Lung (tissue), 11 donors: ENCODE measurements at regions not wholly inside any gene's neighbourhood (a gene's known extent, or its start where the extent isn't known, plus 50 kb on each side); places are given as distances from the start of the nearest gene placed in this dataset.

Experiments
- ATAC-seq: fragments of 200-7000 bp; cut with Tn5 transposase; one replicate; pipeline ENCODE4 v1.9.1; 2020; ENCODE audit warnings: moderate number of reproducible peaks; ENCODE audit not compliant: insufficient read depth, low FRiP score
- DNase-seq, 3 donors: peaks; one replicate each; pipeline ENCODE4 v3.0.0-alpha.2; 2013 to 2017
- H3K27ac ChIP-seq, 2 donors: one replicate each; pipeline ENCODE4 v1.5.1; 2013; ENCODE audit warnings: mild to moderate bottlenecking in 2 of 2, moderate library complexity in 2 of 2, control low read depth in 1 of 2, inconsistent platforms in 1 of 2, low read depth in 1 of 2, low read length in 1 of 2
- H3K27me3 ChIP-seq, 3 donors: one replicate each; pipeline ENCODE4 v1.5.1; 2013; ENCODE audit warnings: low read length in 2 of 3; ENCODE audit not compliant: control insufficient read depth in 3 of 3, insufficient read depth in 3 of 3
- H3K36me3 ChIP-seq, 4 donors: one replicate each; pipeline ENCODE4 v1.5.1; 2013; ENCODE audit warnings: low read length in 4 of 4, mild to moderate bottlenecking in 1 of 4, moderate library complexity in 1 of 4; ENCODE audit not compliant: control insufficient read depth in 4 of 4, insufficient read depth in 4 of 4
- H3K4me1 ChIP-seq, 5 donors: one replicate each; pipeline ENCODE4 v1.5.1; 2013; ENCODE audit warnings: low read length in 5 of 5, mild to moderate bottlenecking in 2 of 5, moderate library complexity in 1 of 5; ENCODE audit not compliant: control insufficient read depth in 5 of 5, insufficient read depth in 5 of 5
- H3K4me3 ChIP-seq: one replicate; pipeline ENCODE4 v1.5.1; 2013; ENCODE audit warnings: mild to moderate bottlenecking, control low read depth, moderate library complexity
- H3K9ac ChIP-seq, 2 donors: one replicate each; pipeline ENCODE4 v1.5.1; 2013; ENCODE audit warnings: low read length in 2 of 2, control low read depth in 1 of 2; ENCODE audit not compliant: insufficient read depth in 1 of 2
- H3K9me3 ChIP-seq, 4 donors: one replicate each; pipeline ENCODE4 v1.5.1; 2013; ENCODE audit warnings: low read length in 3 of 4, mild to moderate bottlenecking in 1 of 4, moderate library complexity in 1 of 4; ENCODE audit not compliant: control insufficient read depth in 4 of 4, insufficient read depth in 3 of 4
- WGBS, 2 donors: extraction: QIAGEN DNeasy Blood & Tissue Kit; methylation state at CpG; one replicate each; pipeline ENCODE4 v1.1.7; 2013; 5-methylcytosine and 5-hydroxymethylcytosine counted together
- TF ChIP-seq, protein P1 (sequence below): IDR thresholded peaks from 2 replicates; pipeline ENCODE4 v1.5.1; 2012; ENCODE audit warnings: mild to moderate bottlenecking; ENCODE audit errors: control extremely low read depth, extremely low read depth
- donor health status: control.
- donor health status: control.
- donor health status: Bipolar disorder and iron deficiency.
- donor health status: healthy.
- donor health status: DM: yes; HTN: yes; CAD: no.

DNA sequence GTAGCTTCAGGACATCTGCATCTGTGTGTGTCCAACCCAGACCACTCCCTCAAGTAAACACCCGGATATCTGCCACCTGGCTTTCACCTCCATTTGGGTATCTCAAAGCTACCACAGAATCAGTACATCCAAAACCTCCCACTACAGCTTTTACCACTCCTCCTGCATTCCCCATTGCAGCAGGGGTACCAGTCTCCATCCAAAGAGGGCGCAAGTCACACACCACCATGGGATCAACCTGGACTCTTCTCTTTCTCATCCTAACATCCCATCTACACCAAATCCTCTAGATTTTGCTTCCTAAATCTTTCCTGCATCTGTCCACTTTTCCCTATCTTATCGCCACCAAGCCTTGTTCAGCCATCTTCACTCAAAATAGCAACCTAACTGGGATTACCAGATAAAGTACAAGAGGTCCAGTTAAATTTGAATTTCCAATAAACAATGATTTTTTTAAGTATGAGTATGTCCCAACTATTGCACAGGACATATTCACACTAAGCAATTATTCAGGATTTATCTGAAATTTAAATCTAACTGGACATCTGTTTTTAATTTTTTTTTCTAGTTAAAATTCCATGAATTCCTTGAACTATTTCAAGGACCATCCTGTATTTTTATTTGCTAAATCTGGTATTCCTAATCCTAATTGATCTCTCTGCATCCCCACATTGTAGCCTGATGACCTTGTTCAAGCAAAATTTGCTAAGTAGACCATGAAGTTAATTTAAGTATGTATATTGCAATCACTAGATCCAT is 164.3 kb upstream of the MLN start:
- ATAC-seq (no peak), DNase-seq (peak in 1 of 3 donors; percentile 8)
- Histone ChIP-seq H3K9ac (no peak overlapping the region), H3K4me3 (no peak overlapping the region), H3K36me3 (no peaks in the 10 kb centered on the region), H3K9me3 (peaks cover 0 to 8% (median 0%) of the 10 kb centered on the region in 4 donors), H3K27me3 (peaks cover 0 to 6% (median 4%) of the 10 kb centered on the region in 3 donors), H3K4me1 (no peaks in the 10 kb centered on the region), H3K27ac (no peak overlapping the region)
- 42 to 50% methylated on average over 3 of the region's 3 CpGs for WGBS, 2 donors
- TF ChIP-seq, protein P1, sequence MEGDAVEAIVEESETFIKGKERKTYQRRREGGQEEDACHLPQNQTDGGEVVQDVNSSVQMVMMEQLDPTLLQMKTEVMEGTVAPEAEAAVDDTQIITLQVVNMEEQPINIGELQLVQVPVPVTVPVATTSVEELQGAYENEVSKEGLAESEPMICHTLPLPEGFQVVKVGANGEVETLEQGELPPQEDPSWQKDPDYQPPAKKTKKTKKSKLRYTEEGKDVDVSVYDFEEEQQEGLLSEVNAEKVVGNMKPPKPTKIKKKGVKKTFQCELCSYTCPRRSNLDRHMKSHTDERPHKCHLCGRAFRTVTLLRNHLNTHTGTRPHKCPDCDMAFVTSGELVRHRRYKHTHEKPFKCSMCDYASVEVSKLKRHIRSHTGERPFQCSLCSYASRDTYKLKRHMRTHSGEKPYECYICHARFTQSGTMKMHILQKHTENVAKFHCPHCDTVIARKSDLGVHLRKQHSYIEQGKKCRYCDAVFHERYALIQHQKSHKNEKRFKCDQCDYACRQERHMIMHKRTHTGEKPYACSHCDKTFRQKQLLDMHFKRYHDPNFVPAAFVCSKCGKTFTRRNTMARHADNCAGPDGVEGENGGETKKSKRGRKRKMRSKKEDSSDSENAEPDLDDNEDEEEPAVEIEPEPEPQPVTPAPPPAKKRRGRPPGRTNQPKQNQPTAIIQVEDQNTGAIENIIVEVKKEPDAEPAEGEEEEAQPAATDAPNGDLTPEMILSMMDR = no peak

DNA sequence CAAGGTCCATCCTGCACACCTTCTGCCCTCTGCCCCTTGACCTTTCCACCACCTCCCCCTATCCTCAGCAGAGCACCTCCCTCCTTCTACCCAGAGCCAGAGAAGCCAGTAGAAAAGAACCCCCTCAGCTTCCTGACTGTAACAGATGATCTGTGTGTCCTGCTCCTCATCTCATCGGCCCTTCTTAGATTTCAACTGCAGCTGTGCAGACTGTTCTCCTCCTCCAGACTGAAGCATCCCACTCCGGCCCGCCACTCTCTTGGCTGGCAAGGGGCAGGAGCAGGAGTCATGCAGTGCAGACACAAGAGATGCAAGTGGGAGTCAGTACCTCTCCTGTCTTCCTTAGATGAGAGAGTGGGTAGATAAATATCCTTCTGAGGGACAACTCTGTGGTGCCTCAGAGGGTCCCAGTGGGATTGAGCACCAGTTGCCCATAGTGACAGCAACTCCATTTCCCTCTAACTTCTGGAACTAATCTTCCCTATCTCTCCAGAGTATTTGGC is 163.5 kb upstream of the MLN start:
- DNase-seq (peak in 1 of 3 donors; percentile 6), ATAC-seq (no peak)
- Histone ChIP-seq H3K36me3 (no peaks in the 10 kb centered on the region), H3K27ac (no peak overlapping the region), H3K9ac (no peak overlapping the region), H3K27me3 (peaks cover 0 to 6% (median 4%) of the 10 kb centered on the region in 3 donors), H3K4me1 (peaks cover 0 to 5% (median 0%) of the 10 kb centered on the region in 5 donors), H3K9me3 (peaks cover 0 to 8% (median 0%) of the 10 kb centered on the region in 4 donors), H3K4me3 (no peak overlapping the region)
- TF ChIP-seq, protein P1 = no peak
- 72 to 73% methylated on average over 3 of the region's 3 CpGs for WGBS, 2 donors

DNA sequence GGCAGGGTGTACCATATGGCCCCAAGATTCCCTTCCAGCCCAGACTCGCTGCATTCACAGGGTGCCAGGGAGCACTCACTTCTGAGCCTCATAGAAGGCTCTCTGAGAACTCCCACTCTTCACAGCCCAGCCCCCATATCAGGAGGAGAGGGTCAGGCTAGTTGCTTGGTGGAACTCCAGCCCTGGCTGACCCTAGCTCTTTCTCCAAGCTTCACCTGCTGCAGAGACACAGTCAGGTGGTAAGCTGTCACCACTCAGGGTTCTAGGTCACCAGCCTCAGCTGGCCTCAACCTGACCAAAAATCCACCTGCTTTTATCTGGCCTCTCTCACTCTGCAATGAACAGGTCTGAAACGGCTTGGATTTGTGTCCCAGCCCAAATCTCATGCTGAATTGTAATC is 162.7 kb upstream of the MLN start:
- Histone ChIP-seq H3K4me3 (no peak overlapping the region), H3K27me3 (peaks cover 0 to 6% (median 4%) of the 10 kb centered on the region in 3 donors), H3K9ac (no peak overlapping the region), H3K27ac (no peak overlapping the region), H3K36me3 (no peaks in the 10 kb centered on the region), H3K4me1 (peaks cover 0 to 10% (median 0%) of the 10 kb centered on the region in 5 donors), H3K9me3 (peaks cover 0 to 8% (median 0%) of the 10 kb centered on the region in 4 donors)
- no peak for ATAC-seq
- WGBS, 2 donors = 73 to 74% methylated on average over 2 of the region's 2 CpGs
- peak in 1 of 3 donors; percentile 1 for DNase-seq
- TF ChIP-seq, protein P1 = no peak
